ENCODE measurements at regions not wholly inside any gene's neighbourhood (a gene's known extent, or its start where the extent isn't known, plus 50 kb on each side); places are given as distances from the start of the nearest gene placed in this dataset.
"Not testable (repeated sequence)": the region's sequence is repeated elsewhere in the genome, so short reads cannot be mapped to it uniquely, and the experiment has no call there.

DNA sequence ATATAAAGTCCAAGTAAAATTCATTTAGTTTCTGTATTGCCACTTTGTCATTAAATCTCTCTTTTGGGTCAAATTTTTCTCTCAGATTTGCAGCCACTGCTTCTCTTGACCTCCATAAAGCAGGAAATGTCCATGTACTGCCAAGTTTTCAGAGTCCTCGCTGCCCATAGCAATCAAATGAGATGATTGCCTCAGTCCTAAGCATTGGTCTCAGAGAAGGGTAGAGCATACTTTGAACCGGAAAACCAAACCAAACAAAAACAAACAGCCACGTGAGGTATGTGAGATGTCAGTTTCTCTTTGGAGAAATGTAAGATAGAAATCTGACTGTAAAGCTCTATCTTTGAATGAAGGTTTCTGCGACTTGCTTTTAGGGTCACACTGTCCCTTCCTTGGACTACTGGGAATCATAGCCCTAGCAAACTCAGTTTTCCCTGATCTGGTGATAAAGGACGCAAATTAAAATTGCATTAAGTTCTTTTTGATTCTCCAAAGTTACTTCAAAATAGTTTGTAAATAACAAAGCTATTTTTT is 505.4 kb upstream of the CITED2 start:
- DNase-seq, result no peak

DNA sequence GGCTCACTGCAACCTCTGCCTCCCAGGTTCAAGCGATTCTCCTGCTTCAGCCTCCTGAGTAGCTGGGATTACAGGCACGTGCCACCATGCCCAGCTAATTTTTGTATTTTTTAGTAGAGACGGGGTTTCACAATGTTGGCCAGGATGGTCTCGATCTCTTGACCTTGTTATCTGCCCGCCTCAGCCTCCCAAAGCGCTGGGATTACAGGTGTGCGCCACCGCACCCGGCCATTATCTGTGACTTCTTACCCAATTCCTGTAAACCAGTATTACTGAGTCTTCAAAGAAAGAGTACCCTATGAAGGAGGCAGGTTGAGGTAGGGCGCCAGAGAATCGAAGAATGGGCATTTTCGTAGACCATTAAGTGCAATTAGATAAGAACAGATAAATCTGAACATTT is 504.8 kb upstream of the CITED2 start:
- not testable (repeated sequence) for DNase-seq

GRCh38 chr6:139877828-139878405 is 503.5 kb upstream of the CITED2 start:
- no peak for DNase-seq

DNA sequence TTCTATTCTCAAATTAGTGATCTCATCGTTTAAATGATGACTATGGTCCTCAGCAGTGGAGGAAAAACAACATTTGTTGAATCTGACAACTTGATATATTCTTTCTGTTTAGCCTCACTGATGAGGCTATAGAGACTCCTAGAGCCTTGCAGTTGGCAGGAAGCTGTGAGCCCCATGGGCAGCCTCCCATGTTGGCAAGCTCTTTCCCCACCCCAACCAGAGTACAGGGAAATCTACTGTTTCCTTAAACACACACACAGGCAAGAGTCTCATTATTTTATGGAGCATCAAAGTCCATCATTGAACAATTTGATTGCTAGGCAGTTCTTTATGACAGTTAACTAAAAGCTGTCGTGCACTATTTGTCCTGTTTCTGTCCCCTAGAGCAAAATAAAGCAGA is 498.2 kb upstream of the CITED2 start:
- no peak for DNase-seq

DNA sequence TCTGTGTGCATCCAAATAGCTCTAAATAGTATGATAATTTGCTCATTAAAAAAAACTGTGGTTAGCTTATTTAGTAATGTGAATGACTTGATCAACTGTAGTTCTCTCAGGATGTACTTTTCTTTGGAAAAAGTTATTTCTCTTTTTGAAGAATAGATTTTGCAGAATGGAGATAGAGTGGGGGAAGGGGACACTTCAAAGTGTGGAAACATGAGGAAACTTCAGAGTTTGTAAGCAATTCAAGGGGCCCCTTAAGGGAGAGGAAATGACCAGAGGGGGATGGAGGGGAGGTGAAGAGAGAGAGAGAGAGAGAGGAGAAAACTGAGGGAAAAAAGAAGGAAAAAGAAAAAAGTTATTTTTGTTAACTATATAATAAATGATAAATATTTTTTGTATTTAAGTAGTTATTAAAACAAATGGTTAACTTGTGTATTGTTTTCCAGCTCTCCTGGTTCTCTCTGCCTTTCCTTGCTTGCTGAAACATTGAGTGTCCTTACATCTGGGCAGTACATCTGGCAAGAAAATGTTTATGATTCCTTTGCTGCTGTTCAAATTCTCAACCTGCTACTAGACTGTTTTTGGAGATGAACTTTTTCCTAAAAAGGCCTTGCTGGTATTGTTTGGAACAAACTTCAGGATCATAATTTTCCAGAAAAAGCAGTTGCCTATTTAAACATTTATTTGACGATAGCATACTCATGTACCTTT is 497.5 kb upstream of the CITED2 start:
- no peak for DNase-seq

DNA sequence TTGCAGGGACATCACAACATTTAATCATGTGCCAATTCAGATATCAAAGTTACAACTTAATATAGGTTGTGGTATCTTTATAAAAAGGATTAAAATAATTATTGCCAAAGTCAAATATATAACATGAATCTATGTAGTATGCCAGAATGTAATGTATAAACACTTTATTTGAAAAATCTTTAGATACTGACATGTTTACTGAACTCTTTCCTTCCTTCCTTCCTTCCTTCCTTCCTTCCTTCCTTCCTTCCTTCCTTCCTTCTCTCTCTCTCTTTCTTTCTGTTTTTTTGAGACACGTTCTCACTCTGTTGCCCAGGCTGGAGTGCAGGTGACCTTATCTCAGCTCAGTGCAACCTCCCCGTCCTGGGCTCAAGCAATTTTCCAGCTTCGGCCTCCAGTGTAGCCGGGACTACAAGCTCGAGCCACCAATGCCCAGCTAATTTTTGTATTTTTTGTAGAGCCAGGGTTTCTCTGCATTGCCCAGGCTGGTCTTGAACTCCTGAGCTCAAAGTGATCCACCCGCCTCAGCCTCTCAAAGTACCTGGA is 496.8 kb upstream of the CITED2 start:
- DNase-seq, result no peak

DNA sequence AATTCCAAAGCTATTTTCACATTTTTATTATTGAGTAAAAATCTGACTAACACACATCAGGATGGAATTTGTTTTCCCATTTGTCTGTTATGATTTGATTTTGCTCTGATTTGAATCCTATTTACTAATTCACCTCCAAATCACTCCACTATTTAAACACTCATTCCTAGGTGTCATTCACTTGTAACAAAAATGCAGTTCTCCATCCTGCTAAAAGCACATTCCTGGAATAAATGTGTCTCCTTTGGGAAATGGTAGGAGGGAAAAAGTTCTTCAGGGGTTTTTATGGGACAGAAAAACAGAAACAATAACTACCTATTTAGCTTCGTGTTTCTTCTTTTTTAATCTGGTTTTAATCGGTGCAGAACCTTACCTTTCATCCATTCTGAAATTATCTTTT is 494.1 kb upstream of the CITED2 start:
- DNase-seq, result no peak

GRCh38 chr6:139863964-139864363 is 489.5 kb upstream of the CITED2 start:
- no peak for DNase-seq

- DNase-seq, result no peak
These were observed 488.9 kb upstream of the CITED2 start for GRCh38 chr6:139863346-139863745.

- no peak for DNase-seq
These were observed 487.9 kb upstream of the CITED2 start for GRCh38 chr6:139862311-139862710.

DNA sequence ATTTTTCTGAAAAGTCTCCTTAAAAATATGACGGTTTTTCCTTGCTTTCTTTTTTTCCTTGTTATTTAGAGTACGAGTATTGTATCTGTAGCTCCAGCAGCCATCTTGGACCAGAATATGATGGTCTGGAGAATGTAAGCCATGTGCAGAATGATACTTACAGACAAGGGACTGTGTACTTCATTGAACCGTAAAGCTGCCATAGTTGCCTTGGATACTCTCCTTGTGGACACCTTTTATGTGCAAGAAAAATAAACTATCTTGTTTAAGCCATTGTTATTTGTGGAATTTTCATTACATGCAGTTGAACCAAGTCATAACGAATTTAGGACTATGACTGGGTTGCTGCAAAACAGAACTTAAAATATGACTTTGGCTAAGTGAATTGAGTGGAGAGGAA is 485.8 kb upstream of the CITED2 start:
- no peak for DNase-seq

GRCh38 chr6:139858429-139858828 is 484.0 kb upstream of the CITED2 start:
- no peak for DNase-seq

DNA sequence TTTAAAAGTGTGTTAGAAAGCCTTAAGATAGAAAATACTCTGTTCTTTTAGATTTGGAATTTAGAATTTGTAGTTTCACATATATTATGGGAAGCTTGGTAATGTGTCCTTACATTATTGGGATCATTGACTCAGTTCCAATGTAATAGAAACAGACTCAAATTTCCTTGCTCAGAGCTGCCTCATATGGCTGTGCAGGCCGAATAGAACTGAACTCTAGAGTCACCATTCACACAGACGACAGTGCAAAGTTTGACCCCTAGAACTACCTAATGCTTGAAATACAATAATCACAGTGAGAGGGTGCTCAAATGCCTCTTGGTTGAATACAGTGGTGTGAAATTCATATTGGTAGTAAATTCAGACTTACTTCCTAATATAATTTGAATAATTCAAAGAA is 482.7 kb upstream of the CITED2 start:
- no peak for DNase-seq

DNA sequence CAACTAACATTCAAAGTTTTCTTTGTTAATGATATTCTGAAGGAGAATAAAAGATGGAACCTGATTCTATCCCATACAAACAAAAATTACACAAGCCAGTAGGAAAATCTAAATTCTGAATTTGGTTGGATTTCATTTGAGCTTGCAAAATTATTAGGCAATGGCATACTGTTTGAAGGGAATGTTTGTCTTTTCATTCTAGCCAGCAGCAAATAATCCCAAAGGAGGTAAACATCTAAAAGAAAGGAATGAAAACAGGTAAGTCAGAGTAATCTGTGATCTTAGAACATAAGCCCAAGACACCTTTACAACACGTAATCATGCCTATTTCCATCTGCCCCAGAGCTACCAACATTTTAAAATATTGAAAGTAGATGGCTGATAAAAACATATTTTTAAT is 482.1 kb upstream of the CITED2 start:
- no peak for DNase-seq

DNA sequence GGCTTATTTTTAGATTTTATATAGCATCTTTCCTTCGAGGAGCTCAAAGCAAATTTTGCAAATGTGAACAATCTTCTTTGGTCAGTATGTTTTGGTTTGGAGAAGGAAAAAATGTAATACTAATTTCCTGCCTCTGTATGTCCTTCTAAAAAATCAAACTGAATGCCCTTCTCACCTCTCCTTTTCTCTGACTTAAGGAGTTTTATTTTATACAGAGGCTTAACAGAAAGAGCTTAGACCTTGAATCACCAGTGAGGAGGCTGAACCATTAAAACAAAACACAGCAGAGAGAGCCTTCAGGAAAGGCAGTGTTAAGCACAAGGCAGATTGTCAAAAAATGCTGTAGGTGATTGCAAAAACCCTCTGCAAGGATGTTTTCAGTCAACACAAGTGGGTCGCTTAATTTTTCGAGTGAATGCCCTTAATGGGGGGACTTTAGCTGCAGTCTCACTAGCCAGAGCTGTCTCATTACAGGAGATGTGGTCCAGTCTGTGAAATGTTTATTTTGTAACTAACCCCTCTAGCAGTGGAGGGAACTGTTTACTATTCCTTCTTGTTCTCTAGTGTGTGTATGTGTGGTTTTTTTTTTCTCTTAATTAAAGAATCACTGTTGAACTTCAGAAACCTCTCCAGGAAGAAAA is 481.3 kb upstream of the CITED2 start:
- DNase-seq, result no peak

GRCh38 chr6:139853302-139853992 is 479.0 kb upstream of the CITED2 start:
- no peak for DNase-seq

- DNase-seq, result no peak
These were observed 478.2 kb upstream of the CITED2 start for GRCh38 chr6:139852488-139853140.

DNA sequence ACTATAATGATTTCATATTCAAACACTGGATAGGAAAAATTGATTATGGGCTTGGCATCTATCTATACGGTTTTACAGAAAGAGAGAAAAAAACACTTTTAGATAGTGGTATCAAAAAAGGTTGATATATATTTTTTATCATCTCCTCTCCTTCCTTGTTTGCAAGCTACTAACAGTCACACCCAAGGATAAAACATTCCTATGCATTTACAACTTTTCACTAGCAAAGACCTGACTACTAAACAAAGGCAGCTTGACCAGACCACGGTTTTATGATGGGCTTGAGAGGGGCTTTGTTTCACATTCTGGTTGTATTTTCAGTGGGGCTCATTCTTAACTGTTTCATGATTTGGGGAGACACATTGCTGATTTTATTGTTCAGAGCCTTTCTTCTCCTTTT is 477.6 kb upstream of the CITED2 start:
- no peak for DNase-seq

GRCh38 chr6:139851206-139851605 is 476.8 kb upstream of the CITED2 start:
- DNase-seq, result no peak

DNA sequence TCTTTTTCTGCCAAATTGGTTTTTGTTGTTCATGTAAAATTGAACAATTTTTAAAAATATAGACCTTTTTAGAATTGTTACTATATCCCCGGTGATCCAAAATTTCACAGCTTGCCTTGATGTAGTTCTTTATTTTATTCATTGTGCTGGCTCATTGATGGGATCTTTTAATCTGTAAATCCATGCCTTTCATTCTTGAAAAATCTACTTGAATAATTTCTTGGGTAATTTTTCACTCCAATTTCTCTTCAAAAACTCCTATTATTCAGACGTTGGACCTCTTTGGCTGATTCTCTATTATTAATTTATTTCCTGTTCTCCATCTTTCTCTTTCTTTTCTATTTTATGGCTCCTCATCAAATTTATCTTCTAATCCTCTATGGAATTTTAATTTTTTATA is 476.1 kb upstream of the CITED2 start:
- no peak for DNase-seq

DNA sequence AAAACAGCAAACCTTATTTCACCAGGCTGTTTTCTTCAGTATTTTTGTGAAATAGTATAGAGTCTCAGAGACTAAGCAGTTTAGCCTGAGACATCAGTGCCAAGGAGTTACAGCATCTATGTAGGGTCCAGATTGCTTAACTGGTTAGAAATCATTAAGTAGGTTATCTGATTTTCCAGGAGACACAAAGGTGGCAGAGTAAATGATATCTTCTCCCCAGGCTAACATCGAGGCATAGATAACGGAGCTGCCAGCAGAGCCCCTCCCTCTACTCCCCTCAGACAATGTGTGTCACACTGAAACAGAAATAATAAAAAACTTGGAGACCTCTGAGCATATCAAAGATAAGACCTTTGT is 473.0 kb upstream of the CITED2 start:
- DNase-seq, result no peak

- no peak for DNase-seq
These were observed 472.3 kb upstream of the CITED2 start for GRCh38 chr6:139846538-139847456.
